GM12878 (cell line): ENCODE measurements at regions not wholly inside any gene's neighbourhood (a gene's known extent, or its start where the extent isn't known, plus 50 kb on each side); places are given as distances from the start of the nearest gene placed in this dataset.

Experiments used
- ATAC-seq: fragments of 200-7000 bp; cut with Tn5 transposase; 3 replicates; pipeline ENCODE4 v1.9.1; 2020; ENCODE audit warnings: mild to moderate bottlenecking, moderate library complexity
- BruUV-seq: library from RNA; stranded (reverse); fragments of 400-500 nt; replicated peaks from 2 replicates; lab custom pipeline; 2021; lab: Mats Ljungman, UMichigan
- CTCF ChIA-PET: fragments of 300-600 bp; sonication (Branson Sonifier 250); formaldehyde crosslinking; extraction: SDS; loops from one replicate; lab custom pipeline; 2021; ENCODE audit warnings: inconsistent platforms; lab: Yijun Ruan, JAX
- POLR2A ChIA-PET: fragments of 350-600 bp; formaldehyde crosslinking; extraction: SDS; loops from one replicate; lab custom pipeline; 2021; ENCODE audit warnings: inconsistent platforms; lab: Charles Lee
- RAD21 ChIA-PET: fragments of 300-600 bp; sonication (Branson Sonifier 250); formaldehyde crosslinking; loops from one replicate; lab custom pipeline; 2023; ENCODE audit warnings: antibody characterized with exemption; ENCODE audit not compliant: unreplicated experiment; lab: Charles Lee
- SMC1A ChIA-PET: fragments of 300-600 bp; sonication (Branson Sonifier 250); formaldehyde crosslinking; loops from one replicate; lab custom pipeline; 2023; ENCODE audit not compliant: unreplicated experiment, uncharacterized antibody; lab: Charles Lee
- DNase-seq: peaks from one replicate; pipeline ENCODE4 v3.0.0-alpha.2; 2011; ENCODE audit warnings: low read depth, low spot score
- FAIRE-seq: peaks from 3 replicates; lab custom pipeline; 2011; peaks lifted over from hg19 to GRCh38; lab: Jason Lieb, UNC
- H2AFZ ChIP-seq: 2 replicates; pipeline ENCODE4 v1.6.0; 2011; ENCODE audit warnings: low read depth, low read length, control low read depth; ENCODE audit not compliant: control insufficient read depth
- H3K27ac ChIP-seq: 2 replicates; pipeline ENCODE4 v1.5.1; 2011; ENCODE audit warnings: control low read depth; ENCODE audit not compliant: control insufficient read depth, insufficient read depth
- H3K27me3 ChIP-seq, 2 experiments: replicated peaks in 1 of 2; 2 replicates each; pipeline versions ENCODE4 v1.6.0 to v1.6.1; 2011; ENCODE audit warnings: low read length in 1 of 2; ENCODE audit not compliant: control insufficient read depth in 2 of 2, insufficient read depth in 2 of 2
- H3K36me3 ChIP-seq, 2 experiments: 2 replicates each; pipeline ENCODE4 v1.5.1; 2011; ENCODE audit warnings: low read length in 1 of 2; ENCODE audit not compliant: control insufficient read depth in 2 of 2, insufficient read depth in 2 of 2
- H3K4me1 ChIP-seq: 2 replicates; pipeline ENCODE4 v1.6.1; 2011; ENCODE audit warnings: mild to moderate bottlenecking, low read length, moderate library complexity, mixed read lengths; ENCODE audit not compliant: control insufficient read depth, insufficient read depth
- H3K4me2 ChIP-seq: 2 replicates; pipeline ENCODE4 v1.6.0; 2011; ENCODE audit warnings: control low read depth; ENCODE audit not compliant: control insufficient read depth, insufficient read depth
- H3K4me3 ChIP-seq: fragments of 200-600 bp; sonication (generic); 2 replicates; pipeline ENCODE4 v1.5.1; 2016
- H3K79me2 ChIP-seq: 2 replicates; pipeline ENCODE4 v1.6.0; 2011; ENCODE audit warnings: low read length; ENCODE audit not compliant: control insufficient read depth, insufficient read depth
- H3K9ac ChIP-seq: 2 replicates; pipeline ENCODE4 v1.8.0; 2011; ENCODE audit warnings: low read length, control low read depth, mixed read lengths; ENCODE audit not compliant: control insufficient read depth, insufficient read depth
- H3K9me3 ChIP-seq: replicated peaks from 3 replicates; pipeline ENCODE4 v1.5.1; 2011; ENCODE audit warnings: mild to moderate bottlenecking, low read length; ENCODE audit not compliant: control insufficient read depth, insufficient read depth
- H4K20me1 ChIP-seq: 2 replicates; pipeline ENCODE4 v1.6.0; 2011; ENCODE audit not compliant: control insufficient read depth, insufficient read depth
- NFXL1 ChIP-seq: fragments of 450-650 bp; IDR thresholded peaks from 2 replicates; pipeline ENCODE4 v1.6.1; 2017; ENCODE audit warnings: antibody characterized with exemption, mild to moderate bottlenecking, borderline replicate concordance
- ZNF687 ChIP-seq: fragments of 450-650 bp; IDR thresholded peaks from 2 replicates; pipeline ENCODE4 v1.6.1; 2017; ENCODE audit warnings: mild to moderate bottlenecking, moderate library complexity
- WGBS: methylation state at CpG from one replicate; pipeline ENCODE4 v1.1.6; 2016; ENCODE audit warnings: low lambda C conversion rate; ENCODE audit not compliant: insufficient replicate concordance, insufficient coverage; ENCODE audit errors: missing lambda C conversion rate; 5-methylcytosine and 5-hydroxymethylcytosine counted together
- in situ Hi-C: fragments of 300-500 bp; cut with MboI; formaldehyde crosslinking; loops from 9 replicates; pipeline ENCODE4 v1.14.3; 2018; ENCODE audit warnings: mixed read lengths
- intact Hi-C: fragments of 100-400 bp; cut with micrococcal nuclease; formaldehyde crosslinking; loops from one replicate; pipeline ENCODE4 v1.14.2; 2022; ENCODE audit not compliant: unreplicated experiment
- TF ChIP-seq, protein P1 (sequence below): fragments of 450-650 bp; IDR thresholded peaks from 2 replicates; pipeline ENCODE4 v1.6.1; 2017; ENCODE audit warnings: low read depth, mild to moderate bottlenecking, moderate library complexity

DNA sequence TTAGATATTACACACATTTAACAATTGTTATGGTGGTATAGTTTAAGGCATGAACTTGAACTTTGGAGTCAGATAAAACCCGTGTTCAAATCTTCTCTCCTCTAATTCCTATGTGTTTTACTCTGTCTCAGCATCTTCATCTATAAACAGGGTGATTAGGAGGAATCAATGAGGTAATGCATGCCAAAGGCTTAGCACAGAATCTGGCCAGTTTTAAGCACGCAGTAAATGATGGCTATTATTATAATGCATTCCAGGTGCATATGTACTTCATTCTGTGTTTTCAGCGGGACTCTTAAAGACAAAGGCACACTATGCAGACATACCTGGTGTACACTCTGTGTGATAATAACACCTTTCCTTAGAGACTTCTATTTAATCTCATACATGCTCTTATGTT lies 88.0 kb upstream of the FRY start:
- WGBS, result 42% methylated on average over 3 of the region's 3 CpGs
- no peaks in the 10 kb centered on the region for H3K27me3 ChIP-seq
- TF ChIP-seq NFXL1, result no peak
- TF ChIP-seq, all 136 proteins: peak for 0
- Histone ChIP-seq H3K4me1 (peaks cover 8% of the 10 kb centered on the region), H4K20me1 (no peaks in the 10 kb centered on the region), H3K9me3 (no peaks in the 10 kb centered on the region), H3K4me2 (no peak overlapping the region), H3K4me3 (no peak overlapping the region), H2AFZ (no peak overlapping the region), H3K79me2 (no peaks in the 10 kb centered on the region), H3K36me3 (no peaks in the 10 kb centered on the region), H3K27ac (no peak overlapping the region), H3K9ac (no peak overlapping the region)
- ChIA-PET CTCF (interaction anchor here (1.9 to 2.1 kb wide), 2 partner anchors 24 to 33 kb away, joined by 5 to 19 read pairs; no protein-coding TSS in a partner anchor), POLR2A (interaction anchor here (0.8 kb wide), 1 partner anchor 13 kb away, joined by 5 read pairs; no protein-coding TSS in a partner anchor), SMC1A (interaction anchor here (1.0 to 2.1 kb wide), 6 partner anchors 12 to 44 kb away, joined by 3 to 7 read pairs (median 4); no protein-coding TSS in a partner anchor), RAD21 (interaction anchor here (2.0 kb wide), 1 partner anchor 28 kb away, joined by 7 read pairs; no protein-coding TSS in a partner anchor)
- DNase-seq, result no peak
- intact Hi-C loops, result no loop called here
- FAIRE-seq, result no peak
- in situ Hi-C loops, result no loop called here
- ATAC-seq, result no peak
- BruUV-seq, result no TSS peak

DNA sequence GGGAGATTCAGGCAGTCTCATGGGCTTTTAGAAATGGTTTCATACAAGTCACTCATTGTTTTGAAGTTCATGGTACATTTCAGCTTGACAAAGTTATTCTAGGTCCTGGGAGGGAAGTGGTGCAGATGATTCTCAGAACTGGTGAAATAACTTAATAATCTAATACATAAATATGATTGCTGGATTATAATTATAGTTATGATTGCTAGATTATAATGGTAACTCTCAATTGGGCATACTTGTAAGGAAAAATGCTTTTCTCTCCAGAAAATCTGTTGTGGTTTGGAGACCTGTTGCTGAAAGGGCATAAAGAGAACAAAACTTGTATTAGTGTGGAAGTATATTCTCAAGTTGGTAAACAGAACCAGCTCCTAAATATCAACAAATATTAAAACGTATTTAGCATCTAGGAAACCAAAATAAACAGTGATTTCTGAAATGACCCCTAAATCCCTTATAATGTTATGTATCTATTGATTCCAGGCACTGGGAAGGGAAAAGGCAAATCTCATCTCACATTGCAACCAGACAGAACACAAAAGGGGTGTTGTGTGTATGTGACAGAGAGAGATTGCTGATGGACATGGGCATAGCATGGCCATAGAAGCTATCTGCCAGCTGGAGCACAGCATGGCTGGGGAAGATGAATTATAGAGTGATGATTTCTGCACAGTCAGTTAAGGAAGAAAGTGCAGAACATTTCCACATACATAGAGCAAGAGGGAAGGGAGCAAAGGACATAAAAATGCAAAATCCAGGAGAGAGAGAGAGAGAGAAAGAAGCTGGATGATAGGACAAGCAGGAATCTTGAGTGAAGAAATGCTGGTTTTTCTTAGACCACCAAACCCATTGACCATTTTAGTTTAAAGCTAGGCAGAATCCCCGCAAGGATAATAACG lies 87.1 kb upstream of the FRY start:
- Histone ChIP-seq H2AFZ (no peak overlapping the region), H3K4me2 (no peak overlapping the region), H3K4me1 (peaks cover 9% of the 10 kb centered on the region), H3K27me3 (no peaks in the 10 kb centered on the region), H3K9me3 (no peaks in the 10 kb centered on the region), H3K4me3 (no peak overlapping the region), H4K20me1 (no peaks in the 10 kb centered on the region), H3K79me2 (no peaks in the 10 kb centered on the region), H3K36me3 (no peaks in the 10 kb centered on the region), H3K9ac (no peak overlapping the region), H3K27ac (no peak overlapping the region)
- SMC1A ChIA-PET, result interaction anchor here (0.5 to 2.1 kb wide), 11 partner anchors 10 to 1280 kb away, joined by 3 to 6 read pairs (median 4); no protein-coding TSS in a partner anchor
- RAD21 ChIA-PET, result interaction anchor here (0.8 to 4.8 kb wide), 7 partner anchors 8 to 48 kb away, joined by 3 to 26 read pairs (median 4); no protein-coding TSS in a partner anchor
- CTCF ChIA-PET, result interaction anchor here (1.7 to 2.1 kb wide), 3 partner anchors 13 to 34 kb away, joined by 5 to 19 read pairs (median 5); no protein-coding TSS in a partner anchor
- intact Hi-C loops (no loop called here), in situ Hi-C loops (no loop called here)
- FAIRE-seq (no peak), ATAC-seq (0 out of 3 replicates have a peak, but pooled peaks have one; percentile 38), DNase-seq (no peak)
- WGBS, result 68% methylated on average over 3 of the region's 3 CpGs
- POLR2A ChIA-PET, result interaction anchor here (0.8 kb wide), 1 partner anchor 14 kb away, joined by 5 read pairs; no protein-coding TSS in a partner anchor
- no TSS peak for BruUV-seq
- peak; percentile 71; the same call in 1 of the 2 replicates for TF ChIP-seq ZNF687
- TF ChIP-seq, protein P1, sequence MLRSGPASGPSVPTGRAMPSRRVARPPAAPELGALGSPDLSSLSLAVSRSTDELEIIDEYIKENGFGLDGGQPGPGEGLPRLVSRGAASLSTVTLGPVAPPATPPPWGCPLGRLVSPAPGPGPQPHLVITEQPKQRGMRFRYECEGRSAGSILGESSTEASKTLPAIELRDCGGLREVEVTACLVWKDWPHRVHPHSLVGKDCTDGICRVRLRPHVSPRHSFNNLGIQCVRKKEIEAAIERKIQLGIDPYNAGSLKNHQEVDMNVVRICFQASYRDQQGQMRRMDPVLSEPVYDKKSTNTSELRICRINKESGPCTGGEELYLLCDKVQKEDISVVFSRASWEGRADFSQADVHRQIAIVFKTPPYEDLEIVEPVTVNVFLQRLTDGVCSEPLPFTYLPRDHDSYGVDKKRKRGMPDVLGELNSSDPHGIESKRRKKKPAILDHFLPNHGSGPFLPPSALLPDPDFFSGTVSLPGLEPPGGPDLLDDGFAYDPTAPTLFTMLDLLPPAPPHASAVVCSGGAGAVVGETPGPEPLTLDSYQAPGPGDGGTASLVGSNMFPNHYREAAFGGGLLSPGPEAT, result 0 out of 2 replicates have a peak, but pooled peaks have one; percentile 18
